PC-3 (cell line): ENCODE measurements at regions not wholly inside any gene's neighbourhood (a gene's known extent, or its start where the extent isn't known, plus 50 kb on each side); places are given as distances from the start of the nearest gene placed in this dataset.
A peak's percentile ranks its signal among the peaks of the same experiment; 100 is the strongest.

ENCODE experiments used
- ATAC-seq: fragments of 200-7000 bp; cut with Tn5 transposase; 2 replicates; pipeline ENCODE4 v1.9.1; 2020; ENCODE audit warnings: mild to moderate bottlenecking, moderate library complexity
- BruUV-seq: library from RNA; stranded (reverse); fragments of 400-500 nt; replicated peaks from 2 replicates; lab custom pipeline; 2021; lab: Mats Ljungman, UMichigan
- CTCF ChIA-PET: fragments of 300-600 bp; sonication (Branson Sonifier 250); formaldehyde crosslinking; loops from one replicate; lab custom pipeline; 2022; ENCODE audit warnings: antibody characterized with exemption; lab: Charles Lee
- POLR2A ChIA-PET: fragments of 300-600 bp; sonication (Branson Sonifier 250); formaldehyde crosslinking; loops from one replicate; lab custom pipeline; 2022; ENCODE audit warnings: antibody characterized with exemption; ENCODE audit not compliant: unreplicated experiment; lab: Charles Lee
- DNase-seq: peaks from one replicate; pipeline ENCODE4 v3.0.0-alpha.2; 2015
- H2AFZ ChIP-seq: fragments of 300-600 bp; sonication (generic); 2 replicates; pipeline ENCODE4 v1.6.0; 2016; ENCODE audit warnings: antibody characterized with exemption, low read length
- H3F3A ChIP-seq: fragments of 300-600 bp; sonication (generic); one replicate; pipeline ENCODE4 v1.6.0; 2017; ENCODE audit warnings: antibody characterized with exemption, low read length, control low read depth, mild to moderate bottlenecking; ENCODE audit not compliant: unreplicated experiment
- H3K27ac ChIP-seq: fragments of 300-600 bp; sonication (generic); 2 replicates; pipeline ENCODE4 v1.5.1; 2016; ENCODE audit warnings: mild to moderate bottlenecking, low read length
- H3K27me3 ChIP-seq: fragments of 300-600 bp; sonication (generic); 2 replicates; pipeline ENCODE4 v1.6.1; 2016; ENCODE audit warnings: low read length, mixed read lengths
- H3K36me3 ChIP-seq: fragments of 300-600 bp; sonication (generic); 2 replicates; pipeline ENCODE4 v1.6.1; 2016; ENCODE audit warnings: low read depth, mixed run types, low read length, mixed read lengths
- H3K4me1 ChIP-seq: fragments of 300-600 bp; sonication (generic); 2 replicates; pipeline ENCODE4 v1.5.1; 2016; ENCODE audit warnings: low read length; ENCODE audit not compliant: insufficient read depth
- H3K4me2 ChIP-seq: fragments of 300-600 bp; sonication (generic); 2 replicates; pipeline ENCODE4 v1.6.0; 2016; ENCODE audit warnings: low read length
- H3K4me3 ChIP-seq: fragments of 300-600 bp; sonication (generic); 2 replicates; pipeline ENCODE4 v1.5.1; 2016; ENCODE audit warnings: mild to moderate bottlenecking, low read length, mixed read lengths
- H3K79me2 ChIP-seq: fragments of 300-600 bp; sonication (generic); 2 replicates; pipeline ENCODE4 v1.6.1; 2017; ENCODE audit warnings: low read length, mixed read lengths
- H3K9ac ChIP-seq: fragments of 300-600 bp; sonication (generic); 2 replicates; pipeline ENCODE4 v1.6.0; 2016; ENCODE audit warnings: mild to moderate bottlenecking, low read length
- H3K9me2 ChIP-seq: fragments of 300-600 bp; sonication (generic); replicated peaks from 2 replicates; pipeline ENCODE4 v1.6.1; 2016; ENCODE audit warnings: mixed run types, low read length, mixed read lengths
- H3K9me3 ChIP-seq: fragments of 300-600 bp; sonication (generic); 2 replicates; pipeline ENCODE4 v1.6.1; 2016; ENCODE audit warnings: low read length, mixed read lengths
- H4K20me1 ChIP-seq: fragments of 300-600 bp; sonication (generic); 2 replicates; pipeline ENCODE4 v1.6.1; 2016; ENCODE audit warnings: low read length, mixed read lengths
- CTCF ChIP-seq: fragments of 300-600 bp; sonication (generic); conservative IDR thresholded peaks from 2 replicates; pipeline ENCODE4 v1.5.1; 2017; ENCODE audit warnings: antibody characterized with exemption, low read depth, mild to moderate bottlenecking, low read length
- EZH2 ChIP-seq: fragments of 300-600 bp; sonication (generic); IDR thresholded peaks from one replicate; pipeline ENCODE4 v1.6.1; 2017; ENCODE audit warnings: antibody characterized with exemption, mild to moderate bottlenecking, low read length; ENCODE audit not compliant: unreplicated experiment
- EZH2phosphoT487 ChIP-seq: fragments of 300-600 bp; sonication (generic); IDR thresholded peaks from 2 replicates; pipeline ENCODE4 v1.6.1; 2018; ENCODE audit warnings: mild to moderate bottlenecking, antibody characterized with exemption, low read length, borderline replicate concordance
- intact Hi-C: fragments of 100-400 bp; cut with micrococcal nuclease; formaldehyde crosslinking; loops from 2 replicates; pipeline ENCODE4 v1.9.0; 2023

DNA sequence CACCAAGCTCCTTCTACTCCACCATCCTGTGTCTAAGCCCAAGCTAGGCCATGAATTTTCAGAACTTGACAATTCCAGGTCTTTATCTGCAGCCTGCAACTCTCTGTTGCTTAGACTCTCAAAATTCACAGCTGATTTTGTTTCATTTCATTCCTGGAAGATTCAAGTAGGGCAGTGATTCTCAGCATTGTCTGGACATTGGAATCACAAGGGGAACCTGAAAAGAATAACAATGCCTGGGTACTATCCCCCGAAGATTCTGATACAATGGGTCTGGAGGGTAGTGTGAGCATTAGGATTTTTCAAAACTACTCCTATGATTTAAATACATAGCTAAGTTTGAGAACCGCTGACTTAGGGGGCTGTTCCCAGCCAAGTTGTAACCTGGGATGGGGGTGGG is 534.7 kb upstream of the IL12A start:
- no peaks in the 10 kb centered on the region for H3K79me2 ChIP-seq
- no peaks in the 10 kb centered on the region for H3F3A ChIP-seq
- ATAC-seq (no peak), DNase-seq (no peak)
- intact Hi-C loops = loop anchor here (10.0 kb wide), 1 partner anchor 311 kb away; no protein-coding TSS in a partner anchor
- H3K27ac ChIP-seq = no peak overlapping the region
- ChIA-PET POLR2A (no interaction called here), CTCF (no interaction called here)
- no peaks in the 10 kb centered on the region for H3K27me3 ChIP-seq
- H3K9me3 ChIP-seq = no peaks in the 10 kb centered on the region
- no peak overlapping the region for H3K4me3 ChIP-seq
- peaks cover 31% of the 10 kb centered on the region for H3K4me1 ChIP-seq
- H2AFZ ChIP-seq = no peak overlapping the region
- H3K4me2 ChIP-seq = no peak overlapping the region
- no TSS peak for BruUV-seq
- TF ChIP-seq EZH2 (no peak), EZH2phosphoT487 (no peak), CTCF (no peak)
- no peaks in the 10 kb centered on the region for H3K9me2 ChIP-seq
- H3K9ac ChIP-seq = no peak overlapping the region
- H4K20me1 ChIP-seq = no peaks in the 10 kb centered on the region
- no peaks in the 10 kb centered on the region for H3K36me3 ChIP-seq

DNA sequence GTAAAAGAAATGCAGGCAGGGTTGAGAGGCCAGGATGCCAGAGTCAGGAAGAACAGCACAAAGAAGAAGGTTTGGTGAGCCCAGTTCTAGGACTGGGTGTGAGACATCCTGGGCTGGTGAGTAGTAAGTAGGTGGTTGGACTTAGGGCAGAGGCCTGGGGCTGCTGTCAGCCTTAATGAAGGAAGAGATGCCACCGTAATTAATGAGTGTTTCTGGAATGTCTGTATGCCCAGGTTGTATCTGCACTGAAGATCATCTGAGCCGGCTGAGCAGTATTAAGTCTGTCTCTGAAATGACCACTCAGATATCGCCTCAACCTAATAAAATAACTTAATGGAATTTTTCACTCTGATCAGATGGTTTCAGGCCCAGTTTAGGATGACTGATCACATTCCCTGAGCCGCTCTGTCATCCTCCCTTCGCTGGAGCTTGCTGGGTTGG is 532.9 kb upstream of the IL12A start:
- Histone ChIP-seq H3K27me3 (no peaks in the 10 kb centered on the region), H3F3A (no peaks in the 10 kb centered on the region), H3K79me2 (no peaks in the 10 kb centered on the region), H3K4me2 (no peak overlapping the region), H3K9me3 (no peaks in the 10 kb centered on the region), H3K36me3 (no peaks in the 10 kb centered on the region), H4K20me1 (no peaks in the 10 kb centered on the region), H3K4me3 (no peak overlapping the region), H3K4me1 (peaks cover 33% of the 10 kb centered on the region), H3K9ac (no peak overlapping the region), H2AFZ (no peak overlapping the region), H3K9me2 (no peaks in the 10 kb centered on the region), H3K27ac (no peak overlapping the region)
- ATAC-seq = no peak
- TF ChIP-seq EZH2 (no peak), EZH2phosphoT487 (no peak), CTCF (no peak)
- no TSS peak for BruUV-seq
- ChIA-PET CTCF (no interaction called here), POLR2A (no interaction called here)
- DNase-seq = peak; percentile 7
- intact Hi-C loops = loop anchor here (10.0 kb wide), 1 partner anchor 309 kb away; no protein-coding TSS in a partner anchor

DNA sequence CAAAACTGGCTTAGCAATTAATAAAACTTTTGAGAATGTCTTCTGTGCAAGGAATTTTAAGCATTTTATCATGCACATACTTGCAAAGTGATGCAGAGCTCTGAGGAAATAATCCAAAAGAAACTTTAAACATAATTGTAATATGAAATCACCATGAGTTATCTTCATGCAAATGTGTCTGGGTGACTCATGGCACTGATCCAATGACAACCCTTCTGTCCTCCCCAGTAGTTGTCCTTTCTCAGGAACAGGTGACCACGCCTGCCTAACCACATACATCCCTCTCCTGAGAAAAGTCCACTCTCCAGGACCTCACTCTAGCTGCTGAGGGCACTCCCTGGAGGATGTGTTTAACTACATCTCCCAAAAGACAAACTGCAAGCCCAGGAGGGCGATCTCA is 530.6 kb upstream of the IL12A start:
- Histone ChIP-seq H2AFZ (no peak overlapping the region), H3K9me2 (no peaks in the 10 kb centered on the region), H3K27ac (peak overlapping the region; percentile 50), H3K9me3 (no peaks in the 10 kb centered on the region), H3K4me2 (peak overlapping the region; percentile 65), H3F3A (no peaks in the 10 kb centered on the region), H4K20me1 (no peaks in the 10 kb centered on the region), H3K4me3 (no peak overlapping the region), H3K79me2 (no peaks in the 10 kb centered on the region), H3K36me3 (no peaks in the 10 kb centered on the region), H3K27me3 (no peaks in the 10 kb centered on the region), H3K4me1 (peaks cover 22% of the 10 kb centered on the region), H3K9ac (no peak overlapping the region)
- intact Hi-C loops = loop anchor here (10.0 kb wide), 1 partner anchor 307 kb away; no protein-coding TSS in a partner anchor
- no peak for TF ChIP-seq CTCF
- TF ChIP-seq EZH2phosphoT487 = no peak
- no peak for TF ChIP-seq EZH2
- ChIA-PET CTCF (interaction anchor here (0.5 to 0.7 kb wide), 3 partner anchors 191 to 574 kb away, joined by 4 to 10 read pairs (median 4); no protein-coding TSS in a partner anchor), POLR2A (interaction anchor here (0.5 kb wide), 2 partner anchors 58 to 174 kb away, joined by 3 read pairs; no protein-coding TSS in a partner anchor)
- DNase-seq (peak; percentile 98), ATAC-seq (peak; percentile 99)
- no TSS peak for BruUV-seq
